ENCODE measurements at regions not wholly inside any gene's neighbourhood (a gene's known extent, or its start where the extent isn't known, plus 50 kb on each side); places are given as distances from the start of the nearest gene placed in this dataset.

DNA sequence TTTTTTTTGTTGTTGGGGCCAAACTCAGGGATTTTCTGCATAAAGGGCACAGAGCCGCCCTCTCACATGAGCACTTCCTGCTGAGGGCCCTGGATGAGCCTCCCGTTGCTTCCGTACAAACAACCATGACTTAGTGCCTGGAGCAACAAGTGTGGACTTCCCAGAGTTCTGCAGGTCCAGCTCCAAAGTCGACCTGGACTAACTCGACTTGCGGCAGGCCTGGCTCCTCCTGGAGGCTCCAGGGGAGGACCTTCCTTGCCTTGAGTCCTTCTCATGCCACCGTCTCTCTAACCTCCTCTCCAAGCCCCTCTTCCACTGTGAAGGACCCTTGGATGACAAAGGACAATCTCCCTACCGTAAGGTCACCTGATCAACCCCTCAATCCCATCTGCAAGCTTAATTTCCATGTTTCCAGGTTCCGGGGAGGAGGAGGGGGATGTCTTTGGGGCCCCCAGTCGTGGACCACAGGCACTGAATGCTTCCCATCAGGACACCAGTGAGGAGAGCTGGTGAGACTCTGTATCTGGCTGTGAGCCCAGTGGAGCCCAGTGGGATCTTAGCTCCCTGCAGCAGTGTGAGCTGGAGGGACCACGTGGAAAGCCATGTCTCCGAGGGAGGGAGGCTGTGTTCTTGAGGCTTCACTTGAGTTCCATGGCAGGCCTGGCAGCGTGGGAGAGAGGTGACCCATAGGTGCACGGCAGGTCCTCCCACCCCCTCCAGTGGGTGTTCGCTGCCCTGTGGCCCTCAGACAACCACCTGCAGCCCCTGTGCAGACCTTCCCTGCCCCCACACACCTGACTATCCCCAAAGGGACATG is 199.5 kb upstream of the PPP2R2D start:
- H3K9me2 ChIP-seq (replicated peaks; ENCODE audit: insufficient read depth): no peaks in the 10 kb centered on the region
- WGBS (ENCODE audit: low lambda C conversion rate, missing lambda C conversion rate): 87% methylated on average over 15 of the region's 15 CpGs
- DNase-seq (ENCODE audit: low spot score): no peak
- H3K79me2 ChIP-seq: no peaks in the 10 kb centered on the region
- TF ChIP-seq EZH2 (IDR thresholded peaks at IDR 0.05; ENCODE audit: borderline replicate concordance) (no peak), EZH2phosphoT487 (IDR thresholded peaks at IDR 0.05; ENCODE audit: low read depth, severe bottlenecking, unreplicated experiment) (no peak)
- H3K36me3 ChIP-seq (replicated peaks; ENCODE audit: insufficient read depth, low read depth): no peaks in the 10 kb centered on the region
- no peak overlapping the region for H2AFZ ChIP-seq
- H3K27me3 ChIP-seq: no peaks in the 10 kb centered on the region
- no peaks in the 10 kb centered on the region for H3K4me1 ChIP-seq (ENCODE audit: insufficient read depth)
- H3K4me2 ChIP-seq: no peak overlapping the region
- H3K9me3 ChIP-seq (ENCODE audit: low read depth): no peaks in the 10 kb centered on the region
- no peak overlapping the region for H3K4me3 ChIP-seq
- H4K20me1 ChIP-seq (ENCODE audit: insufficient read depth, poor library complexity, severe bottlenecking): no peaks in the 10 kb centered on the region
- H3K27ac ChIP-seq: no peak overlapping the region

DNA sequence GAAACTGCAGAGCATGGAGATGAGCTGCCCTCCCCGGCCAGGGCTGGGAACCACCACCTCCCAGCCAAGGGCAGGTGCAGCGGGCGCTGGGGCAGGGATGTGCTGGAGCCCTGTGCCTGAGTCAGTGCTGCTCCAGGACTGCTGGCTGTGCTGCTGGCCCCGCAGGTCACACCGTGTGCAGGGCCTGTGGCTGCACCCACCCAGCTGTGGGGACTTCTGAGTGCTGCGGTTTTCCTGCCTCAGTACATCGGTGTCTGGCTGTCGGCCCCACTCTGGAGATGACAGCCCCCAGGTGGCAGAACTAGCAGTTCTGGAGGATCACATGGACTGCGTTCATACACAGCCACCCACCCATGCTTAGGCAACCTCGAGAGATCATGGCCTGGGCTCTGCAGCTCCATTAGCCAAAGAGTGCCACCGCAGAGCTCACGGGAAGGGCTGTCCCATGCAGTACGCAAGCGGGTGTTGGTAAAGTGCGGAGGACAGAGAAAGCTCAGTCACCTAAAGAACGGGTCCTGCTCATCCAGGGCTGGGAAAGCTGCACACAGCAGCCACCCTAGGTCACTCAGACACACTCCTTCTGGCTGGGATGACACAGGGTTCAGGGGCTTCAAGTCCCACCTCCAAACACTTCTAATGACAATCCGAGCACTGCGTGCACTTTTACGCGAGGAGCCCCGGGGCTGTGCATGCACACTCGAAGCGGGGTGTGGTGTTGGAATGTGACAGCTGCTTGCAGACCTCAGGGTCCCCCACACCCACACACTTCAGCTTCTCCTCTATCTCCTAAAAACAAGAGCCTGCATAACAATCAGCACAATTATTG is 198.1 kb upstream of the PPP2R2D start:
- 89% methylated on average over 23 of the region's 23 CpGs for WGBS (ENCODE audit: low lambda C conversion rate, missing lambda C conversion rate)
- H3K79me2 ChIP-seq: no peaks in the 10 kb centered on the region
- no peaks in the 10 kb centered on the region for H3K9me3 ChIP-seq (ENCODE audit: low read depth)
- no peaks in the 10 kb centered on the region for H4K20me1 ChIP-seq (ENCODE audit: insufficient read depth, poor library complexity, severe bottlenecking)
- H2AFZ ChIP-seq: no peak overlapping the region
- no peaks in the 10 kb centered on the region for H3K36me3 ChIP-seq (replicated peaks; ENCODE audit: insufficient read depth, low read depth)
- no peak for TF ChIP-seq CTCF (IDR thresholded peaks at IDR 0.05; ENCODE audit: poor library complexity)
- no peak for TF ChIP-seq EZH2 (IDR thresholded peaks at IDR 0.05; ENCODE audit: borderline replicate concordance)
- TF ChIP-seq EZH2phosphoT487 (IDR thresholded peaks at IDR 0.05; ENCODE audit: low read depth, severe bottlenecking, unreplicated experiment): no peak
- no peak for DNase-seq (ENCODE audit: low spot score)
- H3K27me3 ChIP-seq: no peaks in the 10 kb centered on the region
- no peaks in the 10 kb centered on the region for H3K9me2 ChIP-seq (replicated peaks; ENCODE audit: insufficient read depth)
- H3K27ac ChIP-seq: no peak overlapping the region
- H3K4me2 ChIP-seq: no peak overlapping the region
- no peaks in the 10 kb centered on the region for H3K4me1 ChIP-seq (ENCODE audit: insufficient read depth)
- no peak overlapping the region for H3K4me3 ChIP-seq

DNA sequence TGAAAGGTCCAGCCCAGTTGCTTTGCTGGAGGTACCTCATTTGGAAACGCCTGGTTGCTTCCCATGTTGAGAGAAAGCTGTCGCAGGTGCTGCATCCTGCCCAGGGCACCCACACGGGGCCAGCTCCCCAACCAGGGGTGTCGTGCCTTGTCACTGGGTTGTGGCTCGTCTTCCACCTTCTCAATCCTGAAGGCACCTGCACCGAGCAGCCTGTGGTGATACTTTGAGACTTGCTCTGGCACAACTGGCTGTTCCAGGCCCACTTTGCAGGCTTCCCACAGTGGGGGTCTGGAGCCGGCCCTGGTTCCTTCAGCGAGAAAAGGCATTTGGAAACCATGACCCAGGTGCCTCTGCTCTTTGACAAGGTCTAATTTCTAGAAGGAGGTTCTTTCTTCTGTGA is 197.3 kb upstream of the PPP2R2D start:
- Histone ChIP-seq H3K9me2 (replicated peaks; ENCODE audit: insufficient read depth) (no peaks in the 10 kb centered on the region), H2AFZ (no peak overlapping the region), H3K27ac (no peak overlapping the region), H3K4me2 (no peak overlapping the region), H4K20me1 (ENCODE audit: insufficient read depth, poor library complexity, severe bottlenecking) (no peaks in the 10 kb centered on the region), H3K36me3 (replicated peaks; ENCODE audit: insufficient read depth, low read depth) (no peaks in the 10 kb centered on the region), H3K27me3 (no peaks in the 10 kb centered on the region), H3K4me1 (ENCODE audit: insufficient read depth) (no peaks in the 10 kb centered on the region), H3K9me3 (ENCODE audit: low read depth) (no peaks in the 10 kb centered on the region), H3K79me2 (no peaks in the 10 kb centered on the region), H3K4me3 (no peak overlapping the region)
- no peak for DNase-seq (ENCODE audit: low spot score)
- no peak for TF ChIP-seq CTCF (IDR thresholded peaks at IDR 0.05; ENCODE audit: poor library complexity)
- no peak for TF ChIP-seq EZH2phosphoT487 (IDR thresholded peaks at IDR 0.05; ENCODE audit: low read depth, severe bottlenecking, unreplicated experiment)
- TF ChIP-seq EZH2 (IDR thresholded peaks at IDR 0.05; ENCODE audit: borderline replicate concordance): no peak
- WGBS (ENCODE audit: low lambda C conversion rate, missing lambda C conversion rate): 88% methylated on average over 8 of the region's 8 CpGs

DNA sequence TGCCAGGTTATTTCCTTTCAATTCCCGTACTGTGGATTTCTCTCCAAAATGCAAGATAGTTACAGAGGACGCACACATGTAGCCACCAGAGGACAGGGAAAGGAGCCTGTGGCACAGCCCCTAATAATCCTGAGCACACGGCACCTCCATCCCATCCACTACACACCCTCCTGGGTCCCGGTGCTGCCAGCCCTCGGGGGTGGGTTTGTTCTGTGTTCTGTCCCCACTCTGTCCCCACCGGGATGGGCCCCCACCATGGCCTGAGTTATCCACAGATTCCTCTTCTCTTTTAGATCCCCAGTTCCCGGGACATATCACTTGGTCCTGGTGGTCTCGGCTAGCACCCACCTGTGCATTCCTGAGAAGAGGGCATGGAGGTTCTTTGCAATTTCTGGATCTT is 196.9 kb upstream of the PPP2R2D start:
- H3K27me3 ChIP-seq: no peaks in the 10 kb centered on the region
- no peak overlapping the region for H3K4me3 ChIP-seq
- H3K4me1 ChIP-seq (ENCODE audit: insufficient read depth): no peaks in the 10 kb centered on the region
- H3K79me2 ChIP-seq: no peaks in the 10 kb centered on the region
- H3K9me3 ChIP-seq (ENCODE audit: low read depth): no peaks in the 10 kb centered on the region
- WGBS (ENCODE audit: low lambda C conversion rate, missing lambda C conversion rate): 93% methylated on average over 8 of the region's 8 CpGs
- no peak overlapping the region for H3K4me2 ChIP-seq
- H3K9me2 ChIP-seq (replicated peaks; ENCODE audit: insufficient read depth): no peaks in the 10 kb centered on the region
- no peaks in the 10 kb centered on the region for H3K36me3 ChIP-seq (replicated peaks; ENCODE audit: insufficient read depth, low read depth)
- no peaks in the 10 kb centered on the region for H4K20me1 ChIP-seq (ENCODE audit: insufficient read depth, poor library complexity, severe bottlenecking)
- no peak for TF ChIP-seq EZH2phosphoT487 (IDR thresholded peaks at IDR 0.05; ENCODE audit: low read depth, severe bottlenecking, unreplicated experiment)
- no peak overlapping the region for H3K27ac ChIP-seq
- no peak for DNase-seq (ENCODE audit: low spot score)
- H2AFZ ChIP-seq: no peak overlapping the region
